ENCODE measurements at regions not wholly inside any gene's neighbourhood (a gene's known extent, or its start where the extent isn't known, plus 50 kb on each side); places are given as distances from the start of the nearest gene placed in this dataset.
A peak's percentile ranks its signal among the peaks of the same experiment; 100 is the strongest.

GRCh38 chr18:25896956-25897355 lies 193.5 kb downstream of the SS18 start:
- DNase-seq (ENCODE audit: low spot score) = no peak
- no peak for TF ChIP-seq CTCF (IDR thresholded peaks at IDR 0.05)
- no peak overlapping the region for H3K27ac ChIP-seq

GRCh38 chr18:25896178-25896780 lies 194.1 kb downstream of the SS18 start:
- no peak for DNase-seq (ENCODE audit: low spot score)
- TF ChIP-seq CTCF (IDR thresholded peaks at IDR 0.05) = peak; percentile 26
- no peak overlapping the region for H3K4me3 ChIP-seq
- no peak overlapping the region for H3K27ac ChIP-seq

More at GRCh38 chr18:25896956-25897355, 193.5 kb downstream of the SS18 start:
- no peak overlapping the region for H3K4me3 ChIP-seq

GRCh38 chr18:25895518-25895917 lies 194.9 kb downstream of the SS18 start:
- Histone ChIP-seq H3K4me3 (no peak overlapping the region), H3K27ac (no peak overlapping the region)
- DNase-seq (ENCODE audit: low spot score) = no peak
- TF ChIP-seq CTCF (IDR thresholded peaks at IDR 0.05) = no peak

GRCh38 chr18:25886283-25886682 lies 204.1 kb downstream of the SS18 start:
- Histone ChIP-seq H3K27ac (no peak overlapping the region), H3K4me3 (no peak overlapping the region)
- no peak for TF ChIP-seq CTCF (IDR thresholded peaks at IDR 0.05)
- DNase-seq (ENCODE audit: low spot score) = no peak

- TF ChIP-seq CTCF (IDR thresholded peaks at IDR 0.05) = no peak
- no peak overlapping the region for H3K27ac ChIP-seq
- H3K4me3 ChIP-seq = no peak overlapping the region
- no peak for DNase-seq (ENCODE audit: low spot score)
Measured at GRCh38 chr18:25883091-25883490, 207.3 kb downstream of the SS18 start.

- no peak overlapping the region for H3K27ac ChIP-seq
- no peak for TF ChIP-seq CTCF (IDR thresholded peaks at IDR 0.05)
- no peak for DNase-seq (ENCODE audit: low spot score)
- H3K4me3 ChIP-seq = no peak overlapping the region
Measured at GRCh38 chr18:25881149-25881548, 209.3 kb downstream of the SS18 start.

- DNase-seq (ENCODE audit: low spot score) = no peak
- H3K4me3 ChIP-seq = no peak overlapping the region
- TF ChIP-seq CTCF (IDR thresholded peaks at IDR 0.05) = no peak
- H3K27ac ChIP-seq = no peak overlapping the region
Measured at GRCh38 chr18:25880441-25880840, 210.0 kb downstream of the SS18 start.
